ENCODE measurements at regions not wholly inside any gene's neighbourhood (a gene's known extent, or its start where the extent isn't known, plus 50 kb on each side); places are given as distances from the start of the nearest gene placed in this dataset.

GRCh38 chr1:30377230-30378002 is 346.0 kb downstream of the MATN1 start:
- no peak for DNase-seq (ENCODE audit: low read depth)
- ChIA-PET POLR2A (no interaction called here), CTCF (interaction anchor here (1.5 to 3.6 kb wide), 2 partner anchors 8 to 584 kb away, joined by 5 to 34 read pairs; no protein-coding TSS in a partner anchor)
- TF ChIP-seq CTCF (IDR thresholded peaks at IDR 0.05; ENCODE audit: insufficient read depth, low read depth, low read length), result no peak
- Histone ChIP-seq H3K27me3 (ENCODE audit: control insufficient read depth, insufficient read depth, low read length) (no peaks in the 10 kb centered on the region; the same call in 1 of the 2 replicates), H3K36me3 (ENCODE audit: control insufficient read depth, insufficient read depth, low read length) (no peaks in the 10 kb centered on the region), H3K4me3 (ENCODE audit: low read depth, low read length) (no peak overlapping the region)

GRCh38 chr1:30376054-30376697 is 347.2 kb downstream of the MATN1 start:
- TF ChIP-seq CTCF (IDR thresholded peaks at IDR 0.05; ENCODE audit: insufficient read depth, low read depth, low read length), result no peak
- Histone ChIP-seq H3K36me3 (ENCODE audit: control insufficient read depth, insufficient read depth, low read length) (no peaks in the 10 kb centered on the region), H3K4me3 (ENCODE audit: low read depth, low read length) (no peak overlapping the region), H3K27me3 (ENCODE audit: control insufficient read depth, insufficient read depth, low read length) (no peaks in the 10 kb centered on the region; the same call in 1 of the 2 replicates)
- DNase-seq (ENCODE audit: low read depth), result no peak
- ChIA-PET POLR2A (no interaction called here), CTCF (interaction anchor here (0.6 to 1.1 kb wide), 2 partner anchors 22 to 998 kb away, joined by 3 to 4 read pairs; no protein-coding TSS in a partner anchor)

- H3K4me3 ChIP-seq (ENCODE audit: low read depth, low read length), result no peak overlapping the region
- TF ChIP-seq CTCF (IDR thresholded peaks at IDR 0.05; ENCODE audit: insufficient read depth, low read depth, low read length), result no peak
- no peak for DNase-seq (ENCODE audit: low read depth)
- no peaks in the 10 kb centered on the region for H3K36me3 ChIP-seq (ENCODE audit: control insufficient read depth, insufficient read depth, low read length)
- CTCF ChIA-PET, result interaction anchor here (0.6 to 1.1 kb wide), 2 partner anchors 21 to 999 kb away, joined by 3 to 4 read pairs; no protein-coding TSS in a partner anchor
- POLR2A ChIA-PET, result no interaction called here
- H3K27me3 ChIP-seq (ENCODE audit: control insufficient read depth, insufficient read depth, low read length), result peaks cover 2% of the 10 kb centered on the region; the same call in 1 of the 2 replicates
These were observed 348.2 kb downstream of the MATN1 start for GRCh38 chr1:30375156-30375555.

GRCh38 chr1:30374400-30375070 is 348.9 kb downstream of the MATN1 start:
- ChIA-PET CTCF (no interaction called here), POLR2A (no interaction called here)
- no peak for DNase-seq (ENCODE audit: low read depth)
- Histone ChIP-seq H3K36me3 (ENCODE audit: control insufficient read depth, insufficient read depth, low read length) (no peaks in the 10 kb centered on the region), H3K27me3 (ENCODE audit: control insufficient read depth, insufficient read depth, low read length) (peaks cover 2% of the 10 kb centered on the region; the same call in 1 of the 2 replicates), H3K4me3 (ENCODE audit: low read depth, low read length) (no peak overlapping the region)
- TF ChIP-seq CTCF (IDR thresholded peaks at IDR 0.05; ENCODE audit: insufficient read depth, low read depth, low read length), result no peak

Measured in BJ (cell line).